ENCODE measurements at regions not wholly inside any gene's neighbourhood (a gene's known extent, or its start where the extent isn't known, plus 50 kb on each side); places are given as distances from the start of the nearest gene placed in this dataset.

DNA sequence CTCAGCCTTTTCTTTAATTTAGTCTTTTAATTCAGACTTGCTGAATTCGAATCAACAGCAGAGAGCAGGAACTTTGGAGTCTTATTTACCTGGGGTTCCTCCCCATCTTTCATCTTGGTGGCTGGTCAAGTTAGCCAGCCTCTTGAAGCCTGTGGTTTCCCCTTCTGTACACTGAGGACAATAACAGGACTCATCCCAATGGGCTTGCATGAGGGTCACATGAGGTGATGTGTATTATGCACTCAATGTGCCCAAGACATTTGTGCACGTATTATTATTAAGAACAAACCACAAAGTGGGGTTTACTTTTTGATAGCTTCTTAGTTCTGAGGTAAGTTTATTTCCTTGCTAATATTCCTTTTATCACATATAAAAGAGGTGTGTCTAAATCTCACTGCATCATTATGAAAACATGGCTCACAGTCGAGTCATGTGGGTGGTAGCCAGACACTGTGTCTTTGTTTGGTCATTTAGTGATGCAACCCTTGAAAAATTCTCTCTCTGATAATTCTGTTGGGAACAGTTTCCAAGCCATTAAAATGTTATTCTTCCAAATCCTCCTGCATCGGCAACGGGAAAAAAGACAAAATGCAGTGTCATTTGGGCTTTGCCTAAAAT is 86.5 kb upstream of the GRB10 start:
- DNase-seq, result peak in 3 of 4 donors; percentile 40 to 62 (median 40)
- TF ChIP-seq, protein P1, sequence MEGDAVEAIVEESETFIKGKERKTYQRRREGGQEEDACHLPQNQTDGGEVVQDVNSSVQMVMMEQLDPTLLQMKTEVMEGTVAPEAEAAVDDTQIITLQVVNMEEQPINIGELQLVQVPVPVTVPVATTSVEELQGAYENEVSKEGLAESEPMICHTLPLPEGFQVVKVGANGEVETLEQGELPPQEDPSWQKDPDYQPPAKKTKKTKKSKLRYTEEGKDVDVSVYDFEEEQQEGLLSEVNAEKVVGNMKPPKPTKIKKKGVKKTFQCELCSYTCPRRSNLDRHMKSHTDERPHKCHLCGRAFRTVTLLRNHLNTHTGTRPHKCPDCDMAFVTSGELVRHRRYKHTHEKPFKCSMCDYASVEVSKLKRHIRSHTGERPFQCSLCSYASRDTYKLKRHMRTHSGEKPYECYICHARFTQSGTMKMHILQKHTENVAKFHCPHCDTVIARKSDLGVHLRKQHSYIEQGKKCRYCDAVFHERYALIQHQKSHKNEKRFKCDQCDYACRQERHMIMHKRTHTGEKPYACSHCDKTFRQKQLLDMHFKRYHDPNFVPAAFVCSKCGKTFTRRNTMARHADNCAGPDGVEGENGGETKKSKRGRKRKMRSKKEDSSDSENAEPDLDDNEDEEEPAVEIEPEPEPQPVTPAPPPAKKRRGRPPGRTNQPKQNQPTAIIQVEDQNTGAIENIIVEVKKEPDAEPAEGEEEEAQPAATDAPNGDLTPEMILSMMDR (IDR thresholded peaks at IDR 0.05), result no peak
- TF ChIP-seq POLR2A (IDR thresholded peaks at IDR 0.05), result no peak
- 65 to 70% methylated on average over 5 of the region's 5 CpGs for WGBS, 2 donors
- peak; percentile 89 for ATAC-seq
- H3K27ac ChIP-seq, result peak overlapping the region; percentile 30 to 81 (median 70)
- no peaks in the 10 kb centered on the region for H3K36me3 ChIP-seq (replicated peaks in 1 of 2; ENCODE audit: insufficient read depth in 1 of 2, low read depth in 2 of 2)
- no peak overlapping the region for H3K4me3 ChIP-seq
- no peaks in the 10 kb centered on the region for H3K27me3 ChIP-seq
- no peaks in the 10 kb centered on the region for H3K9me3 ChIP-seq
- intact Hi-C loops (cut with DNase I), result no loop called here
- H3K4me1 ChIP-seq, result peaks cover 27% of the 10 kb centered on the region

DNA sequence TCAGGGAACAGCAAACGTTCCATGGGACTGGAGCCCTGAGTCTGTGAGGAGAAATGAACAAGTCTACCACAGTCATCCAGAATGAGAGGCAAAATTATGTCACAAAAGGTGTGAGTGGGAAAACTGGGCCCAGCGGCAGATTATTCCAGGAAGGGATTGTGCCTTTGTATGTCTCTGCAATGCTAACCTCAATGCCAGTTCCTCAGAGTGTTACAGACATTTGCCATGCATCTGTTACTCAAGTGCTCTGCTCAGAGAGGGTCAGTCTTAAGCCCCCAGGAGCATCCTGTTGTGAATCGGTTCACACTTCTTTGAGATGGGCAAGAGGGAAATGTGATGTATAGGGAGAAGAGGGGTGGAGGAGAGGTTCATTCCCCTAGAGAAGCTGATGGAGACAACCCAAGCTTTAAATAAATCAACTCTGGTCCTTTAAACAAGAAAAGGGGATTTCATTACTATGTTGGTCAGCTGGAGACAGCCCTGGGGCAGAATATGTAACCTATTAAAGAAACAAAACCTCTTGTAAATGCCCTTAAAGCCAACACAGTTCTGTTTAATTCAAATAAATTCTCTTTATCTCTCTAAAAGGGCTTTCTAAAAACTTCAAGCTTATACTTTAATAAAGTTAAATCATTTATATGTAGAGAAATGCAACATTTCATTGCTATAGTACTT is 85.9 kb upstream of the GRB10 start:
- DNase-seq (no peak), ATAC-seq (peak; percentile 45)
- H3K4me3 ChIP-seq, result no peak overlapping the region
- 82 to 85% methylated on average over 3 of the region's 3 CpGs for WGBS, 2 donors
- H3K4me1 ChIP-seq, result peaks cover 26% of the 10 kb centered on the region
- H3K27ac ChIP-seq, result peak overlapping the region in 3 of 4 donors; percentile 61 to 81 (median 78)
- no peaks in the 10 kb centered on the region for H3K36me3 ChIP-seq (replicated peaks in 1 of 2; ENCODE audit: insufficient read depth in 1 of 2, low read depth in 2 of 2)
- intact Hi-C loops (cut with DNase I), result no loop called here
- H3K9me3 ChIP-seq, result no peaks in the 10 kb centered on the region
- H3K27me3 ChIP-seq, result no peaks in the 10 kb centered on the region
- no peak for TF ChIP-seq POLR2A (IDR thresholded peaks at IDR 0.05)
- TF ChIP-seq, protein P1 (IDR thresholded peaks at IDR 0.05), result no peak

DNA sequence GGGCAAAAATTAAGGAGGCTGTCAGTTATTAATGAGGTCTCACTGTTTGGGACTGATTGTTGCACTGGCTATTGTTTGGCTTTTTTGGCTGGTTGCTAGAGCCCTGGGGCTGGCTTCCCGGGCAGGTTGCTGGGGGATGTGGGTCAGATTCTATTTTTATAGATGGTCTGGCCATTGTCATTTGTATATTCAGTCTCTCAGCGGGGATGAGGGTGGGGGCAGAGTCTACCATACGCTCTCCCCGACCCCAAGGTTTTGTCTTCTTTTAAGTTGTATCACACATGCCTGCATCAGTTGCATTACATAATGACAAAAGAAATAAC is 84.3 kb upstream of the GRB10 start:
- TF ChIP-seq POLR2A (IDR thresholded peaks at IDR 0.05), result no peak
- TF ChIP-seq, protein P1 (IDR thresholded peaks at IDR 0.05), result no peak
- DNase-seq, result no peak
- Histone ChIP-seq H3K27ac (no peak overlapping the region), H3K4me3 (no peak overlapping the region), H3K9me3 (no peaks in the 10 kb centered on the region), H3K4me1 (peaks cover 16% of the 10 kb centered on the region), H3K36me3 (replicated peaks in 1 of 2; ENCODE audit: insufficient read depth in 1 of 2, low read depth in 2 of 2) (no peaks in the 10 kb centered on the region), H3K27me3 (no peaks in the 10 kb centered on the region)
- WGBS, 2 donors, result 86 to 89% methylated on average over 4 of the region's 4 CpGs
- ATAC-seq, result no peak
- intact Hi-C loops (cut with DNase I), result no loop called here

DNA sequence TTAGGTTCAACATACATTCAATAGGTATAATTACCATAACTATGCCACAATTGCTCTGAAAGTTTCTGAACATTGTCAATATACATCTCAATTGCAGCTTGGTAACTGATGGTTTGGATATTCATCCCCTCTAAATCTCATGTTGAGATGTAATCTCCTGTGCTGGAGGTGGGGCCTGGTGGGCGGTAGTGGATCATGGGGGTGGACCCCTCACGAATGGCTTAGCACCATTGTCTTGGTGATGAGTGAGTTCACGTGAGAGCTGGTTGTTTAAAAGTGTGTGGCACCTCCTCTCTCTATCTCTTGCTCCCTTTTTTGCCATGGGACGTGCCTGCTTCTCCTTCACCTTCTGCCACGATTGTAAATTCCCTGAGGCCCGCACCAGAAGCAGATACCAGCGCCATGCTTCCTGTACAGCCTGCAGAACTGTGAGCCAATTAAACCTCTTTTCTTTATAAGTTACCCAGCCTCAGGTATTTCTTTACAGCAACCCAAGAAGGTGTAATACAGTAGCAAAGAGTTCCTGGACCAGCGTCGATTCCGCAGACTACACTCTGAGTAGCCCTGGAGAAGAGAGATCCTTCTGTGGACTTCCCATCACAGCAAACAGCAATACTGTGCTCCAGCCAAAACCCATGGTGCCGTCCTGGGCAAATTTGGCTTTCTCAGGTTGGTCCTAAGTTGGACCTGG is 83.8 kb upstream of the GRB10 start:
- DNase-seq (no peak), ATAC-seq (no peak)
- Histone ChIP-seq H3K27me3 (no peaks in the 10 kb centered on the region), H3K9me3 (no peaks in the 10 kb centered on the region), H3K4me3 (no peak overlapping the region), H3K27ac (no peak overlapping the region), H3K4me1 (peaks cover 16% of the 10 kb centered on the region), H3K36me3 (replicated peaks in 1 of 2; ENCODE audit: insufficient read depth in 1 of 2, low read depth in 2 of 2) (no peaks in the 10 kb centered on the region)
- intact Hi-C loops (cut with DNase I), result no loop called here
- no peak for TF ChIP-seq POLR2A (IDR thresholded peaks at IDR 0.05)
- TF ChIP-seq, protein P1 (IDR thresholded peaks at IDR 0.05), result no peak
- 93 to 95% methylated on average over 11 of the region's 11 CpGs for WGBS, 2 donors

Data from body of pancreas (tissue), 4 donors.